ENCODE measurements at regions not wholly inside any gene's neighbourhood (a gene's known extent, or its start where the extent isn't known, plus 50 kb on each side); places are given as distances from the start of the nearest gene placed in this dataset.
"Not testable (repeated sequence)": the region's sequence is repeated elsewhere in the genome, so short reads cannot be mapped to it uniquely, and the experiment has no call there.

- no peak overlapping the region for H3K27ac ChIP-seq (ENCODE audit: insufficient read depth, low read depth, low read length, poor library complexity, severe bottlenecking)
- H3K4me3 ChIP-seq (ENCODE audit: insufficient read depth, low read depth, low read length), result no peak overlapping the region
- H3K4me1 ChIP-seq (ENCODE audit: control insufficient read depth, insufficient read depth, low read length), result peaks cover 8% of the 10 kb centered on the region
- H3K9me3 ChIP-seq (ENCODE audit: control insufficient read depth, low read length), result no peaks in the 10 kb centered on the region
- no peaks in the 10 kb centered on the region for H3K27me3 ChIP-seq (ENCODE audit: control insufficient read depth, insufficient read depth, low read length, poor library complexity, severe bottlenecking)
- no peaks in the 10 kb centered on the region for H3K36me3 ChIP-seq (ENCODE audit: control insufficient read depth, insufficient read depth, low read length)
- 96 to 100% methylated on average over 2 of the region's 2 CpGs for WGBS, 2 experiments
These were observed 375.0 kb upstream of the FZD8 start for GRCh38 chr10:36017137-36017536.

- Histone ChIP-seq H3K36me3 (ENCODE audit: control insufficient read depth, insufficient read depth, low read length) (no peaks in the 10 kb centered on the region), H3K4me1 (ENCODE audit: control insufficient read depth, insufficient read depth, low read length) (no peaks in the 10 kb centered on the region), H3K27me3 (ENCODE audit: control insufficient read depth, insufficient read depth, low read length, poor library complexity, severe bottlenecking) (no peaks in the 10 kb centered on the region), H3K9me3 (ENCODE audit: control insufficient read depth, low read length) (no peaks in the 10 kb centered on the region), H3K27ac (ENCODE audit: insufficient read depth, low read depth, low read length, poor library complexity, severe bottlenecking) (no peak overlapping the region), H3K4me3 (ENCODE audit: insufficient read depth, low read depth, low read length) (no peak overlapping the region)
- WGBS, 2 experiments, result 92 to 94% methylated on average over 4 of the region's 4 CpGs
These were observed 365.3 kb upstream of the FZD8 start for GRCh38 chr10:36007369-36007768.

DNA sequence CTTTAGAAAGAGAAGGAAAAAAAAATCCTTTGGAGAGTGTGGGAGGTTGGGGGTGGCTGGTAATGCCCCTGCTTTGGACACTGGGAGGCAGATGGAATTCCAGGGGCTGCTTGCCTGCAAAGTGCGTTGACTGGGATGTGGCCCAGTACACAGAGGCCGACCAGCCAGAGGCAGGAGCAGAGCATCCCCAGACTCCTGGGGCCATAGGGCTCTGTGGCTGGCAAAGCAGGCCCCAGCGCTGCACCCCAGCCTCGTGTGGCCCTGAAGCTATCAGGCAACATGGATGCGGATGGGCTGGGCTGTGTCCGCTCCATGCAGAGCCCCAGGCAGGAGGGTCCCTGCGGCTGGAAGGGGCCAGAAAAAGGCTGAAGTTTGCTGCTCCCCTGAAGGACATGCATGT lies 361.6 kb upstream of the FZD8 start:
- no peaks in the 10 kb centered on the region for H3K27me3 ChIP-seq (ENCODE audit: control insufficient read depth, insufficient read depth, low read length, poor library complexity, severe bottlenecking)
- no peaks in the 10 kb centered on the region for H3K36me3 ChIP-seq (ENCODE audit: control insufficient read depth, insufficient read depth, low read length)
- H3K9me3 ChIP-seq (ENCODE audit: control insufficient read depth, low read length), result no peaks in the 10 kb centered on the region
- H3K4me1 ChIP-seq (ENCODE audit: control insufficient read depth, insufficient read depth, low read length), result no peaks in the 10 kb centered on the region
- WGBS, 2 experiments, result 94 to 95% methylated on average over 7 of the region's 7 CpGs
- no peak overlapping the region for H3K4me3 ChIP-seq (ENCODE audit: insufficient read depth, low read depth, low read length)
- H3K27ac ChIP-seq (ENCODE audit: insufficient read depth, low read depth, low read length, poor library complexity, severe bottlenecking), result no peak overlapping the region

GRCh38 chr10:36003031-36003600 lies 361.0 kb upstream of the FZD8 start:
- no peaks in the 10 kb centered on the region for H3K36me3 ChIP-seq (ENCODE audit: control insufficient read depth, insufficient read depth, low read length)
- no peak overlapping the region for H3K4me3 ChIP-seq (ENCODE audit: insufficient read depth, low read depth, low read length)
- H3K27me3 ChIP-seq (ENCODE audit: control insufficient read depth, insufficient read depth, low read length, poor library complexity, severe bottlenecking), result no peaks in the 10 kb centered on the region
- no peak overlapping the region for H3K27ac ChIP-seq (ENCODE audit: insufficient read depth, low read depth, low read length, poor library complexity, severe bottlenecking)
- H3K4me1 ChIP-seq (ENCODE audit: control insufficient read depth, insufficient read depth, low read length), result no peaks in the 10 kb centered on the region
- no peaks in the 10 kb centered on the region for H3K9me3 ChIP-seq (ENCODE audit: control insufficient read depth, low read length)
- 92% methylated on average over 12 of the region's 12 CpGs for WGBS, 2 experiments

- WGBS, 2 experiments, result 86 to 95% methylated on average over 5 of the region's 5 CpGs
- no peaks in the 10 kb centered on the region for H3K4me1 ChIP-seq (ENCODE audit: control insufficient read depth, insufficient read depth, low read length)
- no peaks in the 10 kb centered on the region for H3K9me3 ChIP-seq (ENCODE audit: control insufficient read depth, low read length)
- H3K27ac ChIP-seq (ENCODE audit: insufficient read depth, low read depth, low read length, poor library complexity, severe bottlenecking), result no peak overlapping the region
- H3K27me3 ChIP-seq (ENCODE audit: control insufficient read depth, insufficient read depth, low read length, poor library complexity, severe bottlenecking), result no peaks in the 10 kb centered on the region
- no peak overlapping the region for H3K4me3 ChIP-seq (ENCODE audit: insufficient read depth, low read depth, low read length)
- no peaks in the 10 kb centered on the region for H3K36me3 ChIP-seq (ENCODE audit: control insufficient read depth, insufficient read depth, low read length)
These were observed 360.3 kb upstream of the FZD8 start for GRCh38 chr10:36002445-36002844.

DNA sequence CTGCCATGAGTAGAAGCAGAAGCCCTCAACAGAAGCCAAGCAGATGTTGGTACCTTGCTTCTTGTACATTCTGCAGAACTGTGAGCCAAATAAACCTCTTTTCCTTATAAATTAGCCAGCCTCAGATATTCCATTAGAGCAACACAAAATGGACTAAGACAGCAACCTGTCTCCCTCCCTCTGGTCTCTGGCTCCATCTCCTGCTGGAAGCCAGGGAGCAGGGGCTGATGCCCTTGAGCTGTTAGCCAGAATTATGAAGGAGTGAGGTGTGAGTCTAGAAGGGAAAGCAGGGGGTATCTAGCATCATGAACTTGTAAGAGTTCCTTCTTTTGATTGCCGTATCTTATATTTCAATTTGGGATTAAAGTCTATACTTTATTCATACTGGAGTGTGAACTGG lies 358.7 kb upstream of the FZD8 start:
- H3K4me3 ChIP-seq (ENCODE audit: insufficient read depth, low read depth, low read length); H3K4me1 ChIP-seq (ENCODE audit: control insufficient read depth, insufficient read depth, low read length); H3K36me3 ChIP-seq (ENCODE audit: control insufficient read depth, insufficient read depth, low read length); H3K27me3 ChIP-seq (ENCODE audit: control insufficient read depth, insufficient read depth, low read length, poor library complexity, severe bottlenecking); H3K27ac ChIP-seq (ENCODE audit: insufficient read depth, low read depth, low read length, poor library complexity, severe bottlenecking); H3K9me3 ChIP-seq (ENCODE audit: control insufficient read depth, low read length): not testable (repeated sequence)
- 100% methylated on average over 1 of the region's 1 CpG for WGBS, 2 experiments

- 90 to 100% methylated on average over 3 of the region's 3 CpGs for WGBS, 2 experiments
- Histone ChIP-seq H3K4me3 (ENCODE audit: insufficient read depth, low read depth, low read length) (no peak overlapping the region), H3K9me3 (ENCODE audit: control insufficient read depth, low read length) (no peaks in the 10 kb centered on the region), H3K36me3 (ENCODE audit: control insufficient read depth, insufficient read depth, low read length) (no peaks in the 10 kb centered on the region), H3K27me3 (ENCODE audit: control insufficient read depth, insufficient read depth, low read length, poor library complexity, severe bottlenecking) (no peaks in the 10 kb centered on the region), H3K27ac (ENCODE audit: insufficient read depth, low read depth, low read length, poor library complexity, severe bottlenecking) (no peak overlapping the region), H3K4me1 (ENCODE audit: control insufficient read depth, insufficient read depth, low read length) (peaks cover 6% of the 10 kb centered on the region)
These were observed 355.9 kb upstream of the FZD8 start for GRCh38 chr10:35998026-35998425.

- Histone ChIP-seq H3K4me1 (ENCODE audit: control insufficient read depth, insufficient read depth, low read length) (peaks cover 6% of the 10 kb centered on the region), H3K4me3 (ENCODE audit: insufficient read depth, low read depth, low read length) (no peak overlapping the region), H3K27me3 (ENCODE audit: control insufficient read depth, insufficient read depth, low read length, poor library complexity, severe bottlenecking) (no peaks in the 10 kb centered on the region), H3K27ac (ENCODE audit: insufficient read depth, low read depth, low read length, poor library complexity, severe bottlenecking) (no peak overlapping the region), H3K36me3 (ENCODE audit: control insufficient read depth, insufficient read depth, low read length) (no peaks in the 10 kb centered on the region), H3K9me3 (ENCODE audit: control insufficient read depth, low read length) (no peaks in the 10 kb centered on the region)
- WGBS, 2 experiments, result 84 to 93% methylated on average over 4 of the region's 4 CpGs
These were observed 353.4 kb upstream of the FZD8 start for GRCh38 chr10:35995485-35995884.

DNA sequence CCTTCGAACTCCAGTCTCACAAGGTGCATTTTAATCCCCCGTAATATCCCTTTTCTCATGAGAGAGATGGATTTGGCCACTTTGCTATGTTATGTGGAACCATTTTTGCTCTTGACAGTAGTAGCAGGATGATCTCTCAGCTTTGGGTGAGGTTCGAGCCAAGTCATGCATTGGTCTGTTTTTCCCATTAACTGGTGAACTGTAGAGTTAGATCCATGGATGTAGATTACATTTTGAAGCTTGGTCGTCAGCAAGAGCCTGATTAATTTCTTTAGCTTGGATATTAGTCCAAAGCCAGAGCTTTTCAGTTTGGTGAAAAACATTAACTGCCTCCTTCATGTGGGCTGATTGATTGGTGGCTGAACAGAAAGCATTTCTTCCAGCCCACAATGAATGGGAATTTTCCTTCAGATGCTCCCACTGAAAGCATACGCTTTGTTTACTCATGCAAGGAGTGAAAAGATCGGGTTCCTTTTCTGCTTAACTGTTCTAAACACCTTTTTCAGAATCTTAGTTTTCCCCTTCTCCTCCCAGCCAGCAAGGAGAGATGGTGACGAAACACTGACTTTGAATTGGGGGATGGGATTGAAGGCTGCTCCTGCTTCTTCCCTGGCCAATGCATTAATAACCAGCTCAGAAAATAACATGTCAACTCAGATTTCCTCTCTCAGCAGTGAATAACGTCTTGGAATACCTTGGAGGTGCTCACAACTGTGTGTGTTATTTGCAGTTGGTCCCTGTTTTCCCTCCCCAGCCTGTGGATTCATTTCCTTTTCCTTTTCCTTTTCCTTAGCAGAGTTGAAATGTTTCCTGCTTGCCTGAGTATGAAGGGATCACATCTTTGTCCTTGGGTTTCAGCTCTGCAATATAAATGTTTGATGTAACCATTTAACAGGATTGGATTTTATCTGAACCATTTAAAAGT lies 351.8 kb upstream of the FZD8 start:
- H3K27me3 ChIP-seq (ENCODE audit: control insufficient read depth, insufficient read depth, low read length, poor library complexity, severe bottlenecking), result no peaks in the 10 kb centered on the region
- no peak overlapping the region for H3K27ac ChIP-seq (ENCODE audit: insufficient read depth, low read depth, low read length, poor library complexity, severe bottlenecking)
- H3K36me3 ChIP-seq (ENCODE audit: control insufficient read depth, insufficient read depth, low read length), result no peaks in the 10 kb centered on the region
- H3K4me3 ChIP-seq (ENCODE audit: insufficient read depth, low read depth, low read length), result no peak overlapping the region
- 84 to 88% methylated on average over 8 of the region's 8 CpGs for WGBS, 2 experiments
- H3K9me3 ChIP-seq (ENCODE audit: control insufficient read depth, low read length), result no peaks in the 10 kb centered on the region
- H3K4me1 ChIP-seq (ENCODE audit: control insufficient read depth, insufficient read depth, low read length), result peaks cover 6% of the 10 kb centered on the region

DNA sequence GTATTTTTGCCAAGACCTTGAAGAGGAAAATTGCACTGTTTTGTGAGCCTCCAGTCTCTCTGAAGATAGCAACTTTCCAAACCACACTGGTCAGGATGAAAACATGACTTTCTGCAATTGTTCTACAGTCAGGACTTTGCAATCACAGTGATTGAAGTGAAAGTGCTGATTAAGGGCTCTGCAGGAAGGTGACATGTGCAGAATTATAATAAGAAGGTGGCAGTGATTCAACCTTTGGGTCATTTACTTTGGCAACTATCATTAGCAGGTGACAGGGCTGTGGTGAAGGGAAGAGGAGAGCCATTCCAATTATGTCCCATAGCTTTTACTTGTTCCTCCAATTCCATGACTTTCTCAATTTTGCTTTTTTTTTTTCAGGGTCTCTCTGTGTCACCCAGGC lies 350.0 kb upstream of the FZD8 start:
- no peak overlapping the region for H3K4me3 ChIP-seq (ENCODE audit: insufficient read depth, low read depth, low read length)
- no peaks in the 10 kb centered on the region for H3K36me3 ChIP-seq (ENCODE audit: control insufficient read depth, insufficient read depth, low read length)
- H3K27ac ChIP-seq (ENCODE audit: insufficient read depth, low read depth, low read length, poor library complexity, severe bottlenecking), result no peak overlapping the region
- H3K4me1 ChIP-seq (ENCODE audit: control insufficient read depth, insufficient read depth, low read length), result peaks cover 18% of the 10 kb centered on the region
- no peaks in the 10 kb centered on the region for H3K27me3 ChIP-seq (ENCODE audit: control insufficient read depth, insufficient read depth, low read length, poor library complexity, severe bottlenecking)
- H3K9me3 ChIP-seq (ENCODE audit: control insufficient read depth, low read length), result no peaks in the 10 kb centered on the region

Data from ectodermal cell (in vitro differentiated cells).